Upper lobe of left lung (tissue), 6 donors: ENCODE measurements at regions not wholly inside any gene's neighbourhood (a gene's known extent, or its start where the extent isn't known, plus 50 kb on each side); places are given as distances from the start of the nearest gene placed in this dataset.

Experiments
- ATAC-seq, 2 donors: fragments of 200-7000 bp; cut with Tn5 transposase; one replicate each; pipeline ENCODE4 v1.9.1; 2022; ENCODE audit warnings: mild to moderate bottlenecking in 2 of 2, moderate library complexity in 2 of 2; ENCODE audit not compliant: low FRiP score in 2 of 2
- DNase-seq, 2 donors: peaks; one replicate each; pipeline ENCODE4 v3.0.0-alpha.2; 2019 to 2020
- H3K27ac ChIP-seq, 4 donors: fragments of 200-600 bp; sonication (generic); one replicate each; pipeline ENCODE4 v1.5.1; 2016 to 2019
- H3K27me3 ChIP-seq, 4 donors: fragments of 200-600 bp; sonication (generic); one replicate each; pipeline ENCODE4 v1.5.1; 2017 to 2019
- H3K36me3 ChIP-seq, 4 donors: fragments of 200-600 bp; sonication (generic); one replicate each; pipeline ENCODE4 v1.5.1; 2016 to 2019
- H3K4me1 ChIP-seq, 4 donors: fragments of 200-600 bp; sonication (generic); one replicate each; pipeline ENCODE4 v1.5.1; 2018 to 2019
- H3K4me3 ChIP-seq, 4 donors: fragments of 200-600 bp; sonication (generic); one replicate each; pipeline ENCODE4 v1.5.1; 2017 to 2019; ENCODE audit warnings: mild to moderate bottlenecking in 2 of 4, moderate library complexity in 1 of 4
- H3K9me3 ChIP-seq, 4 donors: fragments of 200-600 bp; sonication (generic); one replicate each; pipeline ENCODE4 v1.5.1; 2018 to 2019
- CTCF ChIP-seq, 6 experiments: fragments of 450-650 bp in 4 of 6; fragments of 200-600 bp in 2 of 6; sonication (generic) in 2 of 6; IDR thresholded peaks; one replicate each; pipeline ENCODE4 v1.5.1; 2016 to 2019; ENCODE audit warnings: antibody characterized with exemption in 6 of 6
- EP300 ChIP-seq, 4 donors: sonication (generic); formaldehyde crosslinking; IDR thresholded peaks; one replicate each; pipeline ENCODE4 v1.5.1; 2017; ENCODE audit warnings: antibody characterized with exemption in 4 of 4, control low read depth in 2 of 4
- POLR2A ChIP-seq, 4 donors: fragments of 450-650 bp; IDR thresholded peaks; one replicate each; pipeline ENCODE4 v1.5.1; 2016 to 2017; ENCODE audit warnings: antibody characterized with exemption in 4 of 4, mild to moderate bottlenecking in 2 of 4
- POLR2AphosphoS5 ChIP-seq, 2 donors: sonication (generic); formaldehyde crosslinking; IDR thresholded peaks; one replicate each; pipeline ENCODE4 v1.5.1; 2017; ENCODE audit warnings: antibody characterized with exemption in 2 of 2
- WGBS, 2 donors: methylation state at CpG; one replicate each; pipeline ENCODE4 v1.1.5; 2017 to 2018; 5-methylcytosine and 5-hydroxymethylcytosine counted together
- donor health status: DM: no; HTN: no; CAD: no; lungs with moderate emphysema.
- donor health status: DM: no; HTN: yes; CAD: no; lungs with severe emphysema.

- Histone ChIP-seq H3K9me3 (no peaks in the 10 kb centered on the region), H3K4me3 (no peak overlapping the region), H3K27me3 (no peaks in the 10 kb centered on the region), H3K4me1 (peaks cover 0 to 11% (median 2%) of the 10 kb centered on the region in 4 donors), H3K27ac (no peak overlapping the region), H3K36me3 (no peaks in the 10 kb centered on the region)
- ATAC-seq, result peak in 1 of 2 donors; percentile 36
- 34 to 55% methylated on average over 5 of the region's 5 CpGs for WGBS, 2 donors
- DNase-seq, result peak in 1 of 2 donors; percentile 66
- no peak for TF ChIP-seq CTCF (IDR thresholded peaks at IDR 0.05)
- no peak for TF ChIP-seq POLR2A (IDR thresholded peaks at IDR 0.05)
- TF ChIP-seq POLR2AphosphoS5 (IDR thresholded peaks at IDR 0.05), result peak in 1 of 2 donors; percentile 11
- TF ChIP-seq EP300 (IDR thresholded peaks at IDR 0.05), result peak in 1 of 4 donors; percentile 67
These were observed 151.5 kb downstream of the KCNJ2 start for GRCh38 chr17:70320673-70321345.

GRCh38 chr17:70321352-70321751 lies 152.0 kb downstream of the KCNJ2 start:
- no peak for ATAC-seq
- DNase-seq, result no peak
- Histone ChIP-seq H3K36me3 (no peaks in the 10 kb centered on the region), H3K4me1 (peaks cover 0 to 11% (median 2%) of the 10 kb centered on the region in 4 donors), H3K4me3 (no peak overlapping the region), H3K9me3 (no peaks in the 10 kb centered on the region), H3K27ac (no peak overlapping the region), H3K27me3 (no peaks in the 10 kb centered on the region)
- TF ChIP-seq EP300 (IDR thresholded peaks at IDR 0.05) (no peak), POLR2AphosphoS5 (IDR thresholded peaks at IDR 0.05) (no peak), POLR2A (IDR thresholded peaks at IDR 0.05) (no peak), CTCF (IDR thresholded peaks at IDR 0.05) (no peak)
- 77 to 78% methylated on average over 4 of the region's 4 CpGs for WGBS, 2 donors

GRCh38 chr17:70323269-70323668 lies 153.9 kb downstream of the KCNJ2 start:
- Histone ChIP-seq H3K27me3 (no peaks in the 10 kb centered on the region), H3K27ac (no peak overlapping the region), H3K4me3 (no peak overlapping the region), H3K9me3 (no peaks in the 10 kb centered on the region), H3K4me1 (peaks cover 0 to 11% (median 2%) of the 10 kb centered on the region in 4 donors), H3K36me3 (no peaks in the 10 kb centered on the region)
- WGBS, 2 donors, result 54 to 64% methylated on average over 2 of the region's 2 CpGs
- DNase-seq (peak in 1 of 2 donors; percentile 26), ATAC-seq (no peak)
- TF ChIP-seq POLR2A (IDR thresholded peaks at IDR 0.05), result no peak
- TF ChIP-seq EP300 (IDR thresholded peaks at IDR 0.05), result no peak
- TF ChIP-seq CTCF (IDR thresholded peaks at IDR 0.05), result no peak
- TF ChIP-seq POLR2AphosphoS5 (IDR thresholded peaks at IDR 0.05), result no peak

- no peaks in the 10 kb centered on the region for H3K27me3 ChIP-seq
- TF ChIP-seq EP300 (IDR thresholded peaks at IDR 0.05) (no peak), POLR2AphosphoS5 (IDR thresholded peaks at IDR 0.05) (no peak), POLR2A (IDR thresholded peaks at IDR 0.05) (no peak), CTCF (IDR thresholded peaks at IDR 0.05) (no peak)
- peaks cover 0 to 11% (median 2%) of the 10 kb centered on the region in 4 donors for H3K4me1 ChIP-seq
- no peak for DNase-seq
- 71 to 86% methylated on average over 1 of the region's 1 CpG for WGBS, 2 donors
- H3K9me3 ChIP-seq, result no peaks in the 10 kb centered on the region
- no peak overlapping the region for H3K4me3 ChIP-seq
- ATAC-seq, result no peak
- H3K36me3 ChIP-seq, result no peaks in the 10 kb centered on the region
- H3K27ac ChIP-seq, result no peak overlapping the region
These were observed 154.7 kb downstream of the KCNJ2 start for GRCh38 chr17:70324031-70324430.

- no peaks in the 10 kb centered on the region for H3K36me3 ChIP-seq
- DNase-seq (no peak), ATAC-seq (no peak)
- H3K4me3 ChIP-seq, result no peak overlapping the region
- H3K4me1 ChIP-seq, result peaks cover 0 to 5% (median 0%) of the 10 kb centered on the region in 4 donors
- WGBS, 2 donors, result 82 to 90% methylated on average over 1 of the region's 1 CpG
- no peaks in the 10 kb centered on the region for H3K27me3 ChIP-seq
- H3K27ac ChIP-seq, result no peak overlapping the region
- TF ChIP-seq CTCF (IDR thresholded peaks at IDR 0.05) (no peak), POLR2A (IDR thresholded peaks at IDR 0.05) (no peak), POLR2AphosphoS5 (IDR thresholded peaks at IDR 0.05) (no peak), EP300 (IDR thresholded peaks at IDR 0.05) (no peak)
- H3K9me3 ChIP-seq, result no peaks in the 10 kb centered on the region
These were observed 157.9 kb downstream of the KCNJ2 start for GRCh38 chr17:70327279-70327678.
